PC-3 (cell line): ENCODE measurements at regions not wholly inside any gene's neighbourhood (a gene's known extent, or its start where the extent isn't known, plus 50 kb on each side); places are given as distances from the start of the nearest gene placed in this dataset.

Source experiments
- EZH2 ChIP-seq: fragments of 300-600 bp; sonication (generic); IDR thresholded peaks from one replicate; pipeline ENCODE4 v1.6.1; 2017; ENCODE audit warnings: antibody characterized with exemption, mild to moderate bottlenecking, low read length; ENCODE audit not compliant: unreplicated experiment
- EZH2phosphoT487 ChIP-seq: fragments of 300-600 bp; sonication (generic); IDR thresholded peaks from 2 replicates; pipeline ENCODE4 v1.6.1; 2018; ENCODE audit warnings: mild to moderate bottlenecking, antibody characterized with exemption, low read length, borderline replicate concordance
- TF ChIP-seq, protein P1 (sequence below): fragments of 300-600 bp; sonication (generic); conservative IDR thresholded peaks from 2 replicates; pipeline ENCODE4 v1.5.1; 2017; ENCODE audit warnings: antibody characterized with exemption, low read depth, mild to moderate bottlenecking, low read length

DNA sequence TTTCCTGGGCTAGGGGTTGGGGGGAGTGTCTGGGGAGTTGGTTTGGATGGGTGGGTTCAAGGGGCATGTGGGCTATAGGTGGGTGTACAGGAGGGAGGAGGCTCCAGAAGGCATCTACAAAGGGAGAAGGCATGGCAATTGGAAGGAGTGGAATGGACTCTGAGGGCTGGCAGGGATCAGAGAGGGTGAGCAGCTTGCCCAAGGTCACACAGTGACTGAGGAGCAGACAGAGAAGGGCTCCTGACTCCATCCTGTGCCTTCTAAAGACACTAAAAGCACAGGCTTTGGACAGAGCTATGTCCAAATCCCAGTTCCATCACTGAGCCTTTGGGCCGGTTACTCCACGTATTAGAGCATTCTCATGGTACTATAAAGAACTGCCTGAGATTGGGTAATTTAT is 151.8 kb downstream of the PTPRU start:
- TF ChIP-seq EZH2 (no peak), EZH2phosphoT487 (no peak)
- TF ChIP-seq, protein P1, sequence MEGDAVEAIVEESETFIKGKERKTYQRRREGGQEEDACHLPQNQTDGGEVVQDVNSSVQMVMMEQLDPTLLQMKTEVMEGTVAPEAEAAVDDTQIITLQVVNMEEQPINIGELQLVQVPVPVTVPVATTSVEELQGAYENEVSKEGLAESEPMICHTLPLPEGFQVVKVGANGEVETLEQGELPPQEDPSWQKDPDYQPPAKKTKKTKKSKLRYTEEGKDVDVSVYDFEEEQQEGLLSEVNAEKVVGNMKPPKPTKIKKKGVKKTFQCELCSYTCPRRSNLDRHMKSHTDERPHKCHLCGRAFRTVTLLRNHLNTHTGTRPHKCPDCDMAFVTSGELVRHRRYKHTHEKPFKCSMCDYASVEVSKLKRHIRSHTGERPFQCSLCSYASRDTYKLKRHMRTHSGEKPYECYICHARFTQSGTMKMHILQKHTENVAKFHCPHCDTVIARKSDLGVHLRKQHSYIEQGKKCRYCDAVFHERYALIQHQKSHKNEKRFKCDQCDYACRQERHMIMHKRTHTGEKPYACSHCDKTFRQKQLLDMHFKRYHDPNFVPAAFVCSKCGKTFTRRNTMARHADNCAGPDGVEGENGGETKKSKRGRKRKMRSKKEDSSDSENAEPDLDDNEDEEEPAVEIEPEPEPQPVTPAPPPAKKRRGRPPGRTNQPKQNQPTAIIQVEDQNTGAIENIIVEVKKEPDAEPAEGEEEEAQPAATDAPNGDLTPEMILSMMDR, result no peak
